Activated CD8-positive, alpha-beta memory T cell treated with anti-CD3 and anti-CD28 coated beads, Interleukin-2, amount 50 U/mL, for 4 hours (primary cell): ENCODE measurements at regions not wholly inside any gene's neighbourhood (a gene's known extent, or its start where the extent isn't known, plus 50 kb on each side); places are given as distances from the start of the nearest gene placed in this dataset.
"Not testable (repeated sequence)": the region's sequence is repeated elsewhere in the genome, so short reads cannot be mapped to it uniquely, and the experiment has no call there.

ENCODE experiments used
- DNase-seq: peaks from one replicate; pipeline ENCODE4 v3.0.0-alpha.2; 2020

DNA sequence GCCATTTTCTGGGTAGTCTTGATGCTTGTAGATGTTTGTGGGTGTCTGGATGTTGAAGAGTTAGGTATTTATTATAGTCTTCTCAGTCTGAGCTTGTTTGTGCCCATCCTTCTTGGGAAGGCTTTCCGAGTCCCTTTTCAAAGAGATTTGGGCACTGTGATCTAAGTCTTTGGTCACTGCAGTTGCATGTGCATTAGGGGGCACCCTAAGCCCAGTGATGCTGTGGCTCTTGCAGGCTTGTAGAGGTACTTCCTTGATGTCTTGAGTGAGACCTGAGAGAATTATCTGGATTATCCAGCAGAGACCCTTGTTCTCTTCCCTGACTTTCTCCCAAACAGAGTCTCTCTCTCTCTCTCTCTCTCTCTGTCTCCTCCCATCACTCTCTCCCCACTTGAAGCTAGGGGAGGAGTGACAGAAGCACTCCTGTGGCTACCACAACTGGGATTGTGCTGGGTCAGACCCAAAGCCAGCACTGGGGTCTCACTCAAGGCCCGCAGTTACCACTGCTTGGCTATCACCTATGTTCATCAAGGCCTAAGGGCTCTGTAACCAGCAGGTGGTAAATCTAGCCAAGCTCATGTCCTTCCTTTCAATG lies 68.5 kb downstream of the TMCO5A start:
- DNase-seq, result no peak

DNA sequence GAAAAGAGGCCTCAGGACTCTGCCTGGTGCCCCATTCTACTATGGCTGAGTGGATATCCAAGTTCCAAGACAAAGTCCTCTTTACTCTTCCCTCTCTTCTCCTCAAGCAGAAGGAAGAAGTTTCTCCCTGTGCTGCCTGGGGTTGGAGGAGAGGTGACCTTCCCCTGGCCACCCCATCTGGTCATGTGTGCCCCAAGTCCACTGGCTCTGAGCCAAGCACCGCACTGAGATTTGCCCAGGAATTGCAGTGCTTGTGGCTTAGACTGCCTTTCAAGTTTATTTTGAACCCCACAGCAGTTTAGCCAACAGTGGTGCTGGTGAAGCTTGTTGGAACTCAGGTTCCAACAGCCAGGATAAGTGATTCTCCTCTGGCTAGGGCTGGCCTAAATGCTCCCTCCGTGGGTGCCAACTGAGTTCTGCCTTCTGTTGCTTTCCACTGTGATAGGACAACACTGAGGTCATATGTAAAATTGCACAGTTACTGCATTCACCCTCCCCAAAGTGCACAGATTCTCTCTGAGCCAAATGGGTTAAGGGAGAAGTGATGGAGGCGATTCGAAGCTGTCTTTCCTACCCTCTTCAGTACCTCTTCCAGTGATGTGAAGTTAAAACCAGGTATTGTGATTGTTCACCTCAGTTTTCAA lies 69.9 kb downstream of the TMCO5A start:
- no peak for DNase-seq

DNA sequence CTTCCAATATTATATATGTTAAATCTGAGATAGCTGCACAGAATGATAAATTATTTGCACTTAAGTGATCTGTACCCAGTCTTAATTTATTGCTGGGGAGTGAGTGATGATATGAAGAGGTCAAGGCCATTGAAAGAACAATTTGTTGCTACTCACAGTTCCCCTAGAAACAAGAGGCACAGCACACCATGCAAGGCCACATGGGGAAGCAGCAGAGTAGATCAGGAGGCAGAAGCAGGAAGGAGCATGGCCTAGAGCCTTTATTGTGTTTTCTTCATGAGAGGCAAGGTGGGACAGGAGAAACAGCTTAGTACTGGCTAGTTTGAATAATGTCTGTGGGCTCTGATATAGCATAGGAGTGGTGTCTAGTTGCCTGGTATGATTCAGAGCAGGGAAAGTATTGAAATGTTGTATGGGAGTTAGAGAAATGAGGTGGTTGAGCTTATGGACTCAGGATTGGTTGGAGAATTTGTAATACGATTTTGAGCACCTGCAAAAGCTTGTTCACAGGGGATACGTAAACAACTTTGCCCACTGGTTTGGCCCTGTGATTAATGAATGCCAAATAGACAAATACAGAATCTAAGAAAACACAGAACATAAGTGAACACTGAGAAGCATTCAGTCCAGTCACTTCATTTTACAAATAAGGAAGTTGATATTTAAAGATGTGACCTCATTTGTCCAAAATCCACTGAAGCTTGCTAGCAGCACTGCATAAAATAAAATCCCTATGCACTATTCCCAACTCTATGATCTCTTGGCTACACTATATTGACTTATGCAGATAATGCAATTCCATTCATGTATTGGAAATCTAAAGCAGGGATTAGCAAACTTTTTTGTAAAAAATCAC lies 71.7 kb downstream of the TMCO5A start:
- DNase-seq, result no peak

DNA sequence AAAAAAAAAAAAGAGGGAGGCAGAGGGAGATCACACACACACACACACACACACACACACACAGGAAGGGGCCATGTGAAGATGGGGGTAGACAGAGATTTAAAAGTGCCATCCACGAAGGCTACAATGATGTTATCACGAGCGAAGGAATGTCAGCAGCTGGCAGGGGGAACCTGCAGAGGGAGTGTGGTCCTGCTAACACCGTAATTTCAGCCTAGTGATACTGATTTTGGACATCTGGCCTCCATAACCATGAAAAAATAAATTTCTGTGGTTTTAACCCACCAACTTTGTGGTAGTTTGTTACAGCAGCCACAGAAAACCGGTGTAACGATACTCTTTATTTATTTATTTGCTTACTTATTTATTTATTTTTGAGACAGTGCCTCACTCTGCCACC lies 76.0 kb downstream of the TMCO5A start:
- DNase-seq, result no peak

DNA sequence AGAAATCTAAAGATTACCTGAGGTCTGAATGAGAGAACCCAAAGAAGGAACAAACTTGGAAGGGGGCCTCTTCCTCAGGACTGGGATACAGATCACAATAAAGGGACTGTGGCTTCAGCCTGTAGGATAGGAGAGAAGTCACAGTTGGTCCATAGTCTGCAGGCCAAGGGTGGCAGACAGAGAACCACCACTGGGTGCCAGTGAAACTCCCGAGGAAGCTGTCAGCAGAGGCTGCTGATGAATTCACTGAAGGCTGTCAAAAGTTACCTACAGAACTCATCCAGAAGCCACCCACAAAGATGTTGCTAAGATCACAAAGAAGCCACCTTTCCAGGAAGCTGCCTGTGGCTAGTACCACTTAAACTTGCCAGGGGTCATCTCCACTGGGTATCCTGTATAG lies 78.5 kb downstream of the TMCO5A start:
- no peak for DNase-seq

DNA sequence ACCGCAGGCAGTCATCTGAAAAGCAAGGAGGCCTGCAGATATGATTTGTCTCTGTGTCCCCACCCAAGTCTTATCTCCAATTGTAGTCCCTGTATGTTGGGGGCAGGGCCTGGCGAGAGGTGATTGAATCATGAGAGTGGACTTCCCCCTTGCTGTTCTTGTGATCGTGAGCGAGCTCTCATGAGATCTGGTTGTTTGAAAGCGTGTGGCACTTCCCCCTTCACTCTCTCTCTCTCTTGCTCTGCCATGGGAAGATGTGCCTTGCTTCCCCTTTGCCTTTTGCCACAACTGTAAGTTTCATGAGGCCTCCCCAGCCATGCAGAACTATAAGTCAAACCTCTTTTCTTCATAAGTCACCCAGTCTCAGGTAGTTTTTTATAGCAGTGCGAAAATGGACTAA lies 83.3 kb downstream of the TMCO5A start:
- no peak for DNase-seq

DNA sequence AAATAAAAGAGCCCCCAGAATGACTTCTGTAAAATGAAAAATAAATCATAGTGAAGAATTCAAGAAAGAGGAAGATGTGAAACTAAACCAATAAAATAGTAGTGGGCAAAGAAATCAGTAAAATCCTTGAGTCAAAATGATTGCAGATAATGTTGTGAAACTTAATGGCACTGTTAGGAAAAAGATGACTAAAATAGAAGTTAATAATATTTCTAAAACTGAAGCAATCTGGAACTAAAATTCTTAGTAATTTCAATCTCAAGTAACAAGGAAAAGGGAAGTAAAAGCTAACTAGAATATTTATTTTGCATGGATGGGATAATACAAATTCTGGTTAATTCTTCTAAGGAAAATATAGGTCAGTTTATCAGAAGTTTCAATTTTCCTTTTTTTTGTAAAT lies 84.6 kb downstream of the TMCO5A start:
- no peak for DNase-seq

DNA sequence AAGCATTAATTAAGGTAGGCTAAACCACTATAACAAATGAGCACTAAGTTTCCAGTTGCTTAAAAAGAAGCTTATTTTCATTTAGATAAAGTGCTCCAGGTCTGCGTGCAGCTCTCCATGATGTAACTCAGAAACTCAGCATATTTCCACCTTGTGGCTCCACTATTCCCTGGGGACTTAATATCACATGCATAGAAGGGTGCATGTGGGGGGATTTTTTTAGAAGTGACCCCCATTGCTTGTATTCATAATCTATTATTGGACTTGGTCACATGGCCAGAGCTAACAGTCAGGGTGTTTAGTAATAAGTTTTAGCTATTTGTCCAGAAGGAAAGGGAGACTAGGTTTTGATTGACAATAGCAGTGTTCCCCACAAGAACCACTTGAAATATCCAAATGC lies 86.8 kb downstream of the TMCO5A start:
- DNase-seq, result no peak

DNA sequence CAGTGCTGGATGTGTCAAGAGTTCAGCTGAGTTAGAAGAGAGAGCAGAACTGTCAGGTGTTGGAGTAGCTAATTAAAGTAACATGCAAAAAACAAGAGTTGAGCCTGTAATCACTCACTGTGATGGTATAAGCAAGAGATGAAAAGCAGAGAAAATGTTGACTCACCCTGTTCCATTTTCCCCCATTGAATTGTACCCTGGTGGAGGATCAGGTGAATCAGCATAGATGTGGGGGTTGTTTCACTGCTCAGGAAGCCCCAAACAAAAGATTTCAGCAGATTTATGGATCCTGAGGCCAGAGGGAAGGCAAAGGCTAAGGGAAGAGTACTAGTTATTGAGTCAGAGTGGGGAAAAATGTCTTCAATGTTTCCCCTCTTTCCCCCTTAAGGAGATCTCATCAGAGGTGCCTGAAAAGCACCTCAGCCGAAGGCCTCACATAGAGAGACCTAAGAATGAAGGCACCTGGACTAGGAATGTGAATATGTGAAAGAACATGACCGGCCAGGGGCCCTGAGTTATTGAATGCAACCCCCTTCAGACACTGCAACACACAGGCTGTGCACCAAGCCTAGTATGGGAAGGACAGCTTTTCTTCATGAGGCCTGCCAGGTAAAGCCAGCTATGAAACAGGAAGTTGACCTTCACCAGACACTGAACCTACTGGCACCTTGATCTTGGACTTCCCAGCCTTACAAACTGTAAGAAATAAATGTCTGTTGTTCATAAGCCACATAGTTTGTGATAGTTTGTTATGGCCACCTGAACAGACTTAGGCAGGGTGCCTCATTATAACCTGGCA lies 90.1 kb downstream of the TMCO5A start:
- DNase-seq, result no peak

DNA sequence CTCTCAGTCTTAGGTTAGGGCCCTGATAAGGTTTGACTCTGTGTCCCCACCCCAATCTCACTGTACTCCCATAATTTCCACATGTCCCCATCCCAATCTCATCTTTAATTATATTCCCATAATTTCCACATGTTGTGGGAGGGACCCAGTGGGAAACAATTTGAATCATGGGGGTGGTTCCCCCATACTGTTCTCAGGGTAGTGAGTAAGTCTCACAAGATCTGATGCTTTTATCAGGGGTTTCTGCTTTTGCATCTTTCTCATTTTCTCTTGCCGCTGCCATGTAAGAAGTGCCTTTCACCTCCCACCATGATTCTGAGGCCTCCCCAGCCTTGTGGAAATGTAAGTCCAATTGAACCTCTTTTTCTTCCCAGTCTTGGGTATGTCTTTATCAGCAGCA lies 91.2 kb downstream of the TMCO5A start:
- not testable (repeated sequence) for DNase-seq

DNA sequence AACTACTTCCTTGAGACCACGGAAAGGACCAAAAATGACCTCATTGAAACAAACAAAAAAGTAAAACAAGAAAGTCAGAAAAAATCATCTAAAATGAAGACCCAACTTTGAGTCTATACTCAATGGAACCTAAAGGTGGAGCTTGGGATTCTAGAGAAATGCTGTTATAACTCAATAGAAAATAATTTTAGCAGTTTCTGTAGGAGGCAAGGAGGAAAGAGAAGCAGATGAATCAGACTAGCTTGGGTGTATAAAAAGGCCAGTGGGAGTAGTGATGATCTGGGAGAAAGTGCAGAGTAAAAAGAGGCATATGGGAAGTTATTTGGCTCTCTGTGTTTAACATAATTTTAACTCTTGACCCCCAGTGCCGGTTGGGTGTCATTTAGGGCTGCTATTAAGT lies 94.4 kb downstream of the TMCO5A start:
- no peak for DNase-seq

DNA sequence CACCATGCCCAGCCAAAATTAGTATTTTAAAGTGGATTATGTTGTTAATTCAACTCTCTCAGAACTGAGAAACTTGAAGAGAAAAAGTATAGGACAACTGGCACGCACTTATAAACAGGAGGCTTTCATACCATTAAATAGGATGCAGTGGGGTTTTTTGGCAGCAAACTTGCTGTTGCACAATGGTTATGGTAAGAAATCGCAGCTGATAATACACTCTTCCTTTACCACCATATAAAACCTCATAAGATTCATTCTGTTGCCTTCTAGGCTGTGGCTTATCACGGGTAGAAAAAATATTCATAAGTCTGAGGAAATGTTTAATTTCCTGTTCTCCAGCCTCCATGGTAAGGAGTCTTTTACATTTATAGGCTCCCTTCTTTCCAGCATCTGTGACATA lies 95.3 kb downstream of the TMCO5A start:
- no peak for DNase-seq

DNA sequence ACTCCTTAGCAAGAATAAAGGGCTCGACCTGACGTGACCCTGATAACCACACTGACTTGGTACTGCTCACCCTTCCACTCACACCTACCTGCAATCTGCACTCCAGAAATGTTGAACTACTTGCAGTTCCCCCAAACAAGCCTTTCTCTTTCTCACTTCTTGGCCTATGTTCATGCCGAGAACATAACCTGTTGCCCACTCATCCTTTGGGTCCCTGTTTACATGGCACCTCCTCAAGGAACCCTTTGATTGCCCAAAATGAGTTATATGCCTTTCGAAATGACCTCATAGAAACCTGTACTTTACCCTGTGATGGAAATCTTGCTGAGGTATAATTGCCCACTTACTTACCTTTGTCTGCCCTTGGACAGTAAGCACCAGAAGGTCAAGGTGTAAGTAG lies 96.2 kb downstream of the TMCO5A start:
- DNase-seq, result no peak

DNA sequence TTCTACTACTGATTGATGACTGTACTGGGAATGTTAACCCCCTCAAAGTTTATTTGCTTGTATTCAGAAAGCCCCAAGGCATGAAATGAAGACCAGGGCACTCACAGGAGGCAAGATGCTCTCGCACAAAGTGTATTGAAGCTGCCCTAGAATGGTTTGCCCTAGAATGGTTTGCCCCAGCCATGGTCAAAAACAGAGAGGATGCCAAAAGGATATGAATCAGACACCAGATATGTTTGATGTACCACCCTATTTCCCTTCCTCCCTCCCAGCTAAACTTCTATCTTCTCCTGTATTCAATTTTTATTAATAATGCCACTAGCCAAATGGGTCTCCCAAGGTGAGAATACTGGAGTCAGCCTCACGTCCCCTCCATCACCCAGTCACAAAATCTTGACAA lies 101.3 kb downstream of the TMCO5A start:
- DNase-seq, result no peak

DNA sequence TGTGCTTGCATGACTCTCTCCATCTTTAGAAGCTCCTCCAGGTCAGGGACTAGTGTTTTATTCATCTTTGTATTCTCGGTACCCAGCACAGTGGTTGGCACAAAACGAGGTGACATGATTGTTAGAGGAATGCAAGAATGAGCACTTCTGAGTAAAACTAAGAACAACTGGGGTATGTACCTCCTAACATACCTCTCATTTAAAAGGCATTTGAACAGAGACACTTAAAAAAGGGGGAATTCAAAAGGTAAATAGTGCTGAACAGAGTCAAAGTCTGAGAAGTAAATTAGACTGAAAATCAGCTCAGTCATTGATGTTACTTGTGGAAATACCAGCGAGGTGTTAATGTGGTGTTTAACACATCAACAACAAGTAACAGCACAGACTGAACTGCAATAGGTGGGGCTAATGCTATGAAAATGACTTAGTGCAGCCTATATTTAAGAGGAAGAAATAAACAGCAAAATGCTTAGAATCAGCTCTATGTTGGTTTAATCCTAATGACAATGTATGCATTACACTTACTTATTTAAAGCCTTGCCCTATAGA lies 102.4 kb downstream of the TMCO5A start:
- DNase-seq, result no peak

DNA sequence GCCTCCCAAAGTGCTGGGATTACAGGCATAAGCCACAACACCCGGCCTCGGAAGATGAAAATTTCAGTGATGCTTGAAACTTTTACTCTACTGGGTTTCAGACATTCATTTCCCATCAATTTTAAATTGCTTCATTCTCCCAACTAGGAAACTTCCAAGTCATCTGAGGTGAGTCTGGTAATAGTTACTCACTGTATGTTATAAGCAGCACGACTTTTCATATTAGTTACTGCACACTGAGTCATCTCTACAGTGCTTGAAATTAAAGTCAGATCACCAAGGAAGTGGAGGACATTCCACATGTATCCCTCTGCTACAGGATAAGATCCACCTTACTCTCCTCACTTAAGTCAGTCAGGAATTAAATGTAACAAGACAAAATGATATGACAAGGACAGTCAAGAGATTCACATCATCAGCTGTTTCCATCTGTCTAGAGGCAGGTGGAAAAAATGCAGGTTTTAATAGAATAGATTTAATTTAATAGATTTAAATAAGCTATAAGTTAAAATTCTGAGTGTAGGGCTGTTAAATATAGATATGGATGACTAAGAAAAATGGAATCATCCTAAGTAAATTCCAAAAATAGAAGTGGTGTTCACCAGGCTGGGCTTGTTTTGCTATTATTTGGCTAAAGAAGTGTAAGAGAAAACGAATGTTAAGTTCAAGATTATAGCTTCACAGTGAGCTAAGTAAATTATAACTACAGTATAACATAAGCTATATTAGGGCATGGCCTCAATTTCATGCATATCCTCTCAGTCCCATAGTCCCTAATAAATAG lies 104.4 kb downstream of the TMCO5A start:
- DNase-seq, result no peak

DNA sequence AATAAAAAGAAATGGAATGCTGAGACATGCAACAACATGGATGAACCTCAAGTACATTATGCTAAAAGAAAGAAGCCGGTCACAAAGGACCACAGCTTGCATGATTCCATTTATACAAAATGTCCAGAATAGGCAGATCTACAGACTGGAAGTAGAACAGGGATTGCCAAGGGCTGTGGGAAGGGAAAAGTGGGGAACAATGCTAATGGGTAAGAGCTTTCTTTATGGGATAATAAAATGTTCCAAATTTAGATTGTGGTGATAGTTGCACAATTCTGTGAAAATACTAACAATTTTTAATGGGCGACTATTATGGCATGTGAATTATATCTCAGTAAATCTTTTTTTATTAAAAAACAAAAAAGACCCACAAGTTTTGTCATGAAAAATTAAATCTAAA lies 106.2 kb downstream of the TMCO5A start:
- DNase-seq, result no peak

DNA sequence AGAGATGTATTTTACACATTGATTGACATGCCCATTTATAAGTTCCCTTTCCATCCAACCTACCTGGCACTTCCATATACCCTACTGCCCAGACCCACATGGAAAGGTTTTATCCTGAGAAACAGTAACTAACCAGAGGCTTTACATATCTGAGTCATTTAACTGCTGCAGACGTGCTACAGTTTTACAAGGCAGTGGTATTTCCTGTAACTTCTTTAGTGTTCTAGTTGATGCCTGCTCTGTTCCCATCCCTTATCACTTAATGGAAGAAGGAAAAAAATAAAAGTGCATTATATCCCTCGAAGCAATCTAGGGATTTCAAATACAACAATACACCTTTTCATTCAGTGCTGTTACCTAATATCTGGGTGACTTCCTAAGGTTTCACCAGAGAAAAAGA lies 107.1 kb downstream of the TMCO5A start:
- DNase-seq, result no peak

DNA sequence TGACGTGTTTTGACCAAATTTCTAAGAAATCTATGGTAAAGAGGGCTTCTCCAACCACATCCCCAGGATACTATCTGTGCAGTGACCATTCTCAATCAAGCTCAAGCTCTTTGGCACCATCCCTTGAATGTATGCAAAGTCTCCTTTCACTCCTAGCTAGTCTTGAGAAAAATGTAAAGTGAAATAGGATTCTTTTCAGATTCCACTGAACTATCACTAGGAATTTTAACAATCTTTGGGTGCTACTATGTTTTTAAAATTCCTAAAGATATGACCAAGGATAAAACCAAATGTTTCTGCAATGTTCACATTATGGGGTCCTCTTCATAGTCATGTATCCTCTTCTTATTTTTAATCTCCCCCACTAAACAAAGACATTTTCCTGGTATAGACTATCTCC lies 107.8 kb downstream of the TMCO5A start:
- DNase-seq, result no peak

DNA sequence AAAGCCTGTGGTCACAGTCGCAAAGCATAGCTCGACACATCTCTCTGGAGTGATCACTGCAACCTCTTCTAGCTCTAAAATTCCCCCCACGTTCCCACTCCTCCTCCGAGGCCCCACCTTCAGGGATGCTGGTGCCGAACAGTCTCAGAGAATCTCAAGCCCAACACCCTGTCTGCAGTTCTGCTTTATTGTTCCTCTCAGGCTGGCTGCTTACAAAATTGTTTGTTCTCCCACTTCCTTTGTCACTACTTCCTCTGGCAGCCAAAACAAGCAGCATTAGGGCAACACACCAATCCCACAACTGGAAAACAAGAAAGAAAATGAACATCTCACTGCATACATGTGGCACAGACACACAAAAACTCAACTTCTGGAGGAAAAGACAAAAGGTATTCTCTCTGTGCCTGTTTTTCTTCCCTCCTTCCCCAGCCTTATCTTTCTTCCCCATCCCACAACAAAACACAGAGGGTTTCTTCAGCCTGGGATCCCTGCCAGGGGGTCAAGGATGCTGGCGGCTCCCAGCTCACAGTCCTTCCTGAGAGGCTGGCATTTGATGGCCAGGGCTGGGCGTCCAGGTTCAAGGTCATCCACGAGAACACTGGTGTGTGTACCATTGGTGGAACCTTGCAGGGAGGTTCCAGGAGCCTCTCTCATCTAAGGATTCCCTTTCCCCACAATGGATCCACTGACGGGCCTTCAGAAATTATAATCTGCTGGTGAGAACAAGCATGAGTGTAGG lies 108.4 kb downstream of the TMCO5A start:
- DNase-seq, result no peak

DNA sequence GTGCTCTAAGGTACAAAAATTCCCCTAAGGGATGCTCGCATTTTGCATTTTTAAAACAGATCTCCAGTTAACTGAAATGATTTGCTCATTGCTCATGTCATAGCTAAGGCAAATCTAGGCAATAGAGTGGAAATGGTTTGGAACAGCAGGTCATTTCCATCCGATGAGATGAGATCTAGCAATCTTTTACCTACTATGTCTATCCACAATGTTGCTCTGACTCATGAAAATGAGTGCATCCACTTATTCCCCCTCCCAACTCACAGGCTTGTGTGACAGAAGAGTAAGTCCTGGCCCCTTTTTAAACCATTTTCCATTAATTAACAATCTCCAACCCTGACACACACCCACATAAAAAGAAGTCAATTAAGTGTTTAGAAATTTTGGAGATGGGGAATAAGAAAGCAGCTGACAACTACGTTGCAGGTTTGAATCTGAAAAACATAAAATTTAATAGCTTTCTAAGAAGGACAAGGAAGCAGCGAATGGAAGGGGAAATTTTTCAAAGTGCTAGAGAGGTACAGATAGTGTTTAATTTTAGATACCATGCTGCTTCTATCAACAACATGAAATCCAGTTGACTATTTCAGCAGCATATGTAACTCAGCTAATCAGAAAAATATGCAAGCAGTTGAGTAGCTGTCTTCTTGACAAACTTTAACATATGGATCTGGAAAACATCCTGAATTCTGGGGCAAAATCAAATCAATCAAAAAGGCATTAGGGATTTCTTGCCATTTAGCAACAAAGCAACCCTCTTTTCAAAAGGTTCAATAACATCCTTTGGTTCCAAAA lies 112.0 kb downstream of the TMCO5A start:
- DNase-seq, result no peak
